Testis (tissue), 2 donors: ENCODE measurements at regions not wholly inside any gene's neighbourhood (a gene's known extent, or its start where the extent isn't known, plus 50 kb on each side); places are given as distances from the start of the nearest gene placed in this dataset.

Experiments used
- DNase-seq: peaks from one replicate; pipeline ENCODE4 v3.0.0-alpha.2; 2019
- H3K27ac ChIP-seq, 2 donors: fragments of 200-600 bp; sonication (generic); one replicate each; pipeline ENCODE4 v1.5.1; 2019
- H3K27me3 ChIP-seq: fragments of 200-600 bp; sonication (generic); one replicate; pipeline ENCODE4 v1.5.1; 2019
- H3K36me3 ChIP-seq: fragments of 200-600 bp; sonication (generic); one replicate; pipeline ENCODE4 v1.5.1; 2017; ENCODE audit warnings: low read depth; ENCODE audit errors: missing control alignments
- H3K4me1 ChIP-seq: fragments of 200-600 bp; sonication (generic); one replicate; pipeline ENCODE4 v1.5.1; 2019
- H3K4me3 ChIP-seq, 2 donors: fragments of 200-600 bp; sonication (generic); one replicate each; pipeline ENCODE4 v1.5.1; 2017 to 2019
- H3K9me3 ChIP-seq: fragments of 200-600 bp; sonication (generic); one replicate; pipeline ENCODE4 v1.5.1; 2017
- CTCF ChIP-seq, 3 experiments: fragments of 450-650 bp in 2 of 3; fragments of 200-600 bp in 1 of 3; sonication (generic) in 1 of 3; IDR thresholded peaks; one replicate each; pipeline ENCODE4 v1.5.1; 2016 to 2019; ENCODE audit warnings: antibody characterized with exemption in 3 of 3, mild to moderate bottlenecking in 2 of 3, moderate library complexity in 1 of 3
- POLR2A ChIP-seq: fragments of 450-650 bp; IDR thresholded peaks from one replicate; pipeline ENCODE4 v1.6.1; 2017; ENCODE audit warnings: antibody characterized with exemption, mild to moderate bottlenecking, moderate library complexity
- WGBS, 2 donors: methylation state at CpG; one replicate each; pipeline ENCODE4 v1.1.5; 2018; 5-methylcytosine and 5-hydroxymethylcytosine counted together
- intact Hi-C: fragments of 100-400 bp; cut with DNase I; formaldehyde crosslinking; loops from one replicate; pipeline ENCODE4 v1.15.1; 2023; ENCODE audit warnings: low total_unique reads

- 81 to 94% methylated on average over 2 of the region's 2 CpGs for WGBS, 2 donors
- Histone ChIP-seq H3K36me3 (no peaks in the 10 kb centered on the region), H3K4me1 (no peaks in the 10 kb centered on the region), H3K27ac (no peak overlapping the region), H3K4me3 (no peak overlapping the region), H3K27me3 (no peaks in the 10 kb centered on the region), H3K9me3 (no peaks in the 10 kb centered on the region)
- intact Hi-C loops, result no loop called here
- DNase-seq, result no peak
- TF ChIP-seq POLR2A, result no peak
- no peak for TF ChIP-seq CTCF (IDR thresholded peaks at IDR 0.05)
Observed at GRCh38 chr15:26087881-26088280, 224.8 kb upstream of the ATP10A start.

GRCh38 chr15:26087395-26087794 is 224.3 kb upstream of the ATP10A start:
- Histone ChIP-seq H3K9me3 (no peaks in the 10 kb centered on the region), H3K27ac (no peak overlapping the region), H3K36me3 (no peaks in the 10 kb centered on the region), H3K4me1 (no peaks in the 10 kb centered on the region), H3K27me3 (no peaks in the 10 kb centered on the region), H3K4me3 (no peak overlapping the region)
- no peak for TF ChIP-seq CTCF (IDR thresholded peaks at IDR 0.05)
- TF ChIP-seq POLR2A, result no peak
- WGBS, 2 donors, result 50 to 71% methylated on average over 4 of the region's 4 CpGs
- intact Hi-C loops, result no loop called here
- DNase-seq, result no peak

GRCh38 chr15:26084771-26085170 is 221.6 kb upstream of the ATP10A start:
- no peaks in the 10 kb centered on the region for H3K9me3 ChIP-seq
- intact Hi-C loops, result no loop called here
- no peaks in the 10 kb centered on the region for H3K27me3 ChIP-seq
- H3K4me3 ChIP-seq, result no peak overlapping the region
- peaks cover 7% of the 10 kb centered on the region for H3K4me1 ChIP-seq
- no peaks in the 10 kb centered on the region for H3K36me3 ChIP-seq
- H3K27ac ChIP-seq, result no peak overlapping the region
- 61 to 77% methylated on average over 8 of the region's 8 CpGs for WGBS, 2 donors
- TF ChIP-seq CTCF (IDR thresholded peaks at IDR 0.05), result no peak
- TF ChIP-seq POLR2A, result no peak
- DNase-seq, result no peak

GRCh38 chr15:26083896-26084295 is 220.8 kb upstream of the ATP10A start:
- TF ChIP-seq CTCF (IDR thresholded peaks at IDR 0.05) (no peak), POLR2A (no peak)
- intact Hi-C loops, result no loop called here

GRCh38 chr15:26083457-26083856 is 220.3 kb upstream of the ATP10A start:
- Histone ChIP-seq H3K27ac (peak overlapping the region in 1 of 2 donors; percentile 91), H3K27me3 (no peaks in the 10 kb centered on the region), H3K4me3 (peak overlapping the region in 1 of 2 donors; percentile 64), H3K9me3 (no peaks in the 10 kb centered on the region), H3K4me1 (peaks cover 7% of the 10 kb centered on the region), H3K36me3 (no peaks in the 10 kb centered on the region)
- TF ChIP-seq POLR2A (no peak), CTCF (IDR thresholded peaks at IDR 0.05) (no peak)
- intact Hi-C loops, result no loop called here
- DNase-seq, result no peak
- WGBS, 2 donors, result 55 to 57% methylated on average over 4 of the region's 4 CpGs

More at GRCh38 chr15:26083896-26084295, 220.8 kb upstream of the ATP10A start:
- DNase-seq, result no peak
- Histone ChIP-seq H3K27ac (no peak overlapping the region), H3K4me3 (no peak overlapping the region), H3K4me1 (peaks cover 7% of the 10 kb centered on the region), H3K9me3 (no peaks in the 10 kb centered on the region), H3K27me3 (no peaks in the 10 kb centered on the region), H3K36me3 (no peaks in the 10 kb centered on the region)
- 10 to 21% methylated on average over 2 of the region's 2 CpGs for WGBS, 2 donors
